HG03066 (cell line): ENCODE measurements at regions not wholly inside any gene's neighbourhood (a gene's known extent, or its start where the extent isn't known, plus 50 kb on each side); places are given as distances from the start of the nearest gene placed in this dataset.

ENCODE experiments used
- ATAC-seq: cut with Tn5 transposase; IDR thresholded peaks from one replicate; pipeline ENCODE4 v1.9.1; 2021; ENCODE audit warnings: low read depth; ENCODE audit not compliant: unreplicated experiment

DNA sequence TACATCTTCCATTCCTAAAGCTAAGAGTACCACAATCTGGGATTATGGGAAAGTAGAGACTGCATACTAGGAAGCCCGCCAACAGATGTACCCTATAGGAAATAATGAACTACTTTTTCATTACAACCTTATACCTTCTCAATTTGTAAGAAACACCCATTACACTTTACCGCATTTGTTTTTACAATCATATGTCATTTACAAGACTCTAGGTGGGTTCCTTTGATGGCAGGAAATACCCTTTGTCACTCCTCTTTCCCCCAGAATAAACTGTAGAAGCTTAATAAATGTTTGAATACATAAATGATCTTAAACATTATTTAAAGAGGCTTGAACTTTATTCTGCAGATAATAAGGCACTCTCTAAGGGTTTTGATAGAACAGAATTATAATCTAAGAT lies 150.1 kb upstream of the TGFBR2 start:
- no peak for ATAC-seq

DNA sequence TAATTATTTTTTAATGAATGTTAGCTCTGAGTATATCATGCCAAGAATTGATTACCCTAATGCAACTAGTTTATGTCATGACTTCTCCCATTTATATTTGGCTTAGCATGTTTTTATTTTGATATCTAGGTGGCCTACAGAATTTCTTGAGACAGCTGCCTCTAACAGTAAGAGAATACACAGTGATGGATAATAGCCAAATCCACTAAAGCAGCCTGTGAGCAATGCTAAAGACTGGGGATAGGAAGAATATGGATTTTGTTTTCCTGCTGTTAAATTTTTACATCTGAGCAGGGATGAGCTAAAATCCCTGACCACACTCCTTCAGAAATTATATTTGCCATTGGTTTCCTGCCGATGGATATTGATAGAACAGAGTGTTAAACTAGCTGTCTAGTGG lies 149.3 kb upstream of the TGFBR2 start:
- ATAC-seq, result no peak

DNA sequence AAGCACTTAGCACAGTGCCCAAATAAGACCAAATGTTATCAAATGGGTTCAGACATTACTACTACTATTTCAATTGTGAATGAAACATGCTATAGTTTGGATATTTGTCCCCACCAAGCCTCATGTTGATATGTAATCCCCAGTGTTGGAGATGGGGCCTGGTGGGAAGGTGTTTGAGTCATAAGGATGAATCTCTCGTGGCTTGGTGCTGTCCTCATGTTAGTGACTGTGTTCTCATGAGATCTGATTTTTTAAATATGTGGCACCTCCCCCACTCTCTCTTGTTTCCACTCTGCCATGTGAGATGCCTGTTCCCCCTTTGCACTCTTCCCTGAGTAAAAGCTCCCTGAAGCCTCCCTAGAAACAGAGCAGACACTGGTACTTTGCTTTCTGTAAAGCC lies 148.7 kb upstream of the TGFBR2 start:
- no peak for ATAC-seq

DNA sequence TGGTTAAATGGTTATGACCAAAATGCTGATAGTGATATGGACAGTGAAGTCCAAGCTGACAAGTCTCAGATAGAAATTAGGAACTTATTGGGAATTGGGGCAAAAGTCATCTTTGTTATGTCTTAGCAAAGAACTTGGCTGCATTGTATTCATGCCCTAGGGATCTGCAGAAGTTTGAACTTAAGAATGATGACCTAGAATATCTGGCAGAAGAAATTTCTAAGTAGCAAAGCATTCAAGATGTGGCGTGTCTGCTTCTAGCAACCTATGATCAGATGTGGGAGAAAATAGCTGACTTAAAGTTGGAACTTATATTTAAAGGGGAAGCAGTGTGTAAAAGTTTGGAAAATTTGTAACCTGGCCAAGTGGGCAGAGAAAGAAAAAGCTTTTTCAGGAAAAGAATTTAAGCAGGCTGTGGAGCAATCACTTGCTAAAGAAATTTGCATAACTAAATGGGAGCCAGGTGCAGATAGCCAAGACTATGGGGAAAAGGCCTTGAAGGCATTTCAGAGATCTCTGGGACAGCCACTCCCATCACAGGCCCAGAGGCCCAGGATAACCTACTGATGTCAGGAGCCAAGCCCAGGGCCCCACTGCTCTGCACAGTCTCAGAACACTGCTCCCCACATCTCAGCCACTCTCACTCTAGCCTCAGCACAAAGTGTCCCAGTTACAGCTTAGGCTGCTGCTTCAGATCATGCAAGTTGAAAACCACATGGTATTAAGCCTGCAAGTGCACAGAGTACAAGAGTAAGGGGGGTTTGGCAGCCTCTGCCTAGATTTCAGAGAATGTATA lies 147.8 kb upstream of the TGFBR2 start:
- ATAC-seq, result no peak

DNA sequence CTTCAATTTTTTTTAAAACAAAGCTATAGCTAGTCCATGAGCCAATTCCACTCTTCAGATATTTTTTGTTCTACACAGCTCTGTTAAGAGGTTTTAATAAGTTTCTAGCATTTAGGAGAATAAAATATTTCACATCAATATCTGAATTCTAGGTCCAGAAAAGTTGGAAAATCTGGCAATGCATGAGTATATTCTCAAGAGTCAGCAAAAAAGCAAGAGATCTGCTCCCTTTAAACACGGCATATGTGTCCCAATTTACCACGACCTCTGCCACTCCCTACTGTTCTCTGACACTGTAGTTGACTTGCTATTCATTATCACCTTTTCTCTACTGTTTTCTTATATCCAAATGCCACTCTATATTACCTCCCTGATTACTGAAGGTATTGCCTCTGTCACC lies 145.1 kb upstream of the TGFBR2 start:
- ATAC-seq, result no peak

DNA sequence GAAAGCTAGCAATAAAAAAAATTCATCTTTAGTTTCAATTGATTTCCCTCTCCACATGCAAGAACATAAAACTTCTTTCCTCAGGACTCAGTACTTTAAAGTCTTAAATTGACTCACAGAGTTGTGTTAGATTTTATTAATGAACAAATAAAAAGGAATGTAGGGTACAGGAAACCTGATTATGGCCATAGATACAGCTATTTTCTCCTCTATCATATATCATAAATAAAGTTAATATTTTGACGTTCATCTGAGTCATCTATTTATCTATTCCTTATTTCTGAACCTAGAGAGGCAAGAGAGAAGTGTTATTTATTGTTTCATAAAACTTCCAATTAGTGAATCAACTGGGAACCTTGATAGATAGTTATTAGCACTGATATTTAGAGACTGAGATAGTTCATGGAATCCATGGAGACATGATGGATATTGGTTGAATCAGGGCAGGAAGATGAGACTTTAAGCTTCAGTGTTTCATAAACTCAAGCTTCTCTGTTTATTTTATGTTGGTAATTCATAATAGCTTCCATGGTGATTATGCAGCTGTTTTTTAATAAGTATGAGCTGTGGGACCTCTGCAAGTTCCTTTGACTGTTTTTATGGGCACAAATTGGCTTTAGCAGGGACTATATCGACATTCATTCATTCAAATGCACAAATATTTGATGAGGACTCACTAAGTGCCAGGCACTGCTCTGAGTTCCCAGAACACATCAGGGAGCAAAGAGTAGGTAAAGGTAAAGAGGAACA lies 143.5 kb upstream of the TGFBR2 start:
- no peak for ATAC-seq

DNA sequence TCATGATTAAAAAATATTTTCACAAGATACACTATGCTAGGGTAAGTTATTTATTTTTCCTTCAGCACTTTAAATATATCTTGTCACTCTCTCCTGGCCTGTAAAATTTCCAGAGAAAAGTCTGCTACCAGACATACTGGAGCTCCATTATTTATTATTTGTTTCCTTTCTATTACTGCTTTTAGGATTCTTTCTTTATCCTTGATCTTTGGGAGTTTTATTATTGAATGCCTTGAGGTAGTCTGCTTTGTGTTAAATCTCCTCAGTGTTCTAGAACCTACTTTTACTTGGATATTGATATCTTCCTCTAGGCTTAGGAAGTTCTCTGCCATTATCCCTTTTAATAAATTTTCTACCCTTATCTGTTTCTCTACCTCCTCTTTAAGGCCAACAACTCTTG lies 142.0 kb upstream of the TGFBR2 start:
- ATAC-seq, result no peak

DNA sequence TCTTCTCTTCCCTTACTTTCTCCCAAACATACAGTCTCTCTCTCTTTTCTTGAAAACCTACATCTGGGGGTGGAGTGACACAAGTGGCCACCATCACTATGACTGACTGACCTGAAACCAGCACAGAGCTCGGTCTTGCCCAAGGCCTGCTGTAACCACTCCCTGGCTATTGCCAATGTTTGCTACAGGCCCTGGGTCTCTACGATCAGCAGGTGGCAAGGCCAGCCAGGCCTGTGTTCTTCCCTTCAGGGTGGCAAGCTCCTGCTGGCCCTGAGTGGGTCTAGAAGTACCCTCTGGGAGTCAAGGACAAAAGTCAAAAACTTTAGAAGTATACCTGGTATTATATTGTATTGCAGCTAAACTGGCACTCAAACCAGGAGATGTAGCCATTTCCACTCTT lies 140.9 kb upstream of the TGFBR2 start:
- ATAC-seq, result no peak

DNA sequence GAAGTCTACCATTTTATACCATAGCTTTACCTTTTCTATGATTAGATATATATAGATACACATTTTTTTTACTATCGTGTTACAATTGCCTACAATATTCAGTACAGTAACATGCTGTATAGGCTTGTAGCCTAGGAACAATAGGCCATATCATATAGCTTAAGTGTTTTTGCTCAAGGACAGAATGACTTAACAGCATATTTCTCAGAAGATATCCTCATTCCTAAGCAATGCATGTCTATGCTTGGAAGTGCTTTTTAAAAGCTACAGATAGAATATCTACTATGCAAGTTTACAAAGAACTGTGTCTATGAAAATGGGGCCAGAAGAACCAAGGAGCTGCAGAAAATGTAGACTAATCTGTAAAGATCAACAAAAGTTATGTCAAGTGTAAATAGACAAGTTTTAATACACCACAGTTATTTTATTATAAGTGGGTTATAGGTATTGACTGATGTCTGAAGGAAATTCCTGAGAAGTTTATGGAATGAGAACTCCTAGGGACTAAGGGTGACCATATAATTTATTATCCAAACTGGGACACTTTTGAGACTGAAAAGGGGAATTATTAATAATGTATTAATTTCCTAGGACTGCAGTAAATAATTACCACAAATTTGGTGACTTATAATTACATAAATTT lies 138.7 kb upstream of the TGFBR2 start:
- ATAC-seq, result no peak

DNA sequence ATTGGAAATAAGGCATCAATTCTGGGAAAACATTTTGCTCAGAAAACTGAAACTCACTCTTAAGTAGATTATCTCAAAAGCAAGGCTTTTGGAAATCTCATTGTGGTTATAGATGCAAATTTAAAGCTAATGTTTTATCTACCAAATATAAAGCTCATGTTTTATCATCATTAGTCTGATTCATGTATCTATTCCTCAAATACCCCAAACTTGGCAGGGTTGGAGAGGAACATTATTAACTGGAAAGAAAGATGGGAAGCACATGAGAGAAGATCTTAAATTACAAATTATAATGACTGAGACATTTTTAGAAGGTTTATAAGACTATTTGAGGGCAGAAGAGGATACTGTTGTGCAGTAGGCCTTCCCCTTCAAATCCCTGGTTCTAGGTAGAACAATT lies 137.3 kb upstream of the TGFBR2 start:
- ATAC-seq, result no peak

DNA sequence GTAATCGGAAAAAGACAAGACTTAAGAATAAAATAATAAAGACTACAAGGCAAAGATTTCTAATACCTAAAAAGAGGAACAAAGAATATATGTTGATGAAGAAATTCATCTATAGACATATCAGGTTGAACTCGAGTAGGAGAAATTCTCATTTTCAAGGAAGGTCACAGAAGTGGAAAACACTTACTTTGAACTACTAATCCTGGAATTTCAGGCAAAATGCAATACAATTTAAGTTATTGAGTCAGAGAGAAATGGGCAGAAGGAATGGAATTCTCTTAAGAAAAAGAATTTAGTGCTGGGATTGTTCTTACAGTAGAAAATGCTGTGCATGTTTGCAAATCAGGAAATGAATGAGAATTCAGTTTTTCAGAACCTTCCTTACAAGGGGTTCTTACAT lies 135.9 kb upstream of the TGFBR2 start:
- no peak for ATAC-seq

DNA sequence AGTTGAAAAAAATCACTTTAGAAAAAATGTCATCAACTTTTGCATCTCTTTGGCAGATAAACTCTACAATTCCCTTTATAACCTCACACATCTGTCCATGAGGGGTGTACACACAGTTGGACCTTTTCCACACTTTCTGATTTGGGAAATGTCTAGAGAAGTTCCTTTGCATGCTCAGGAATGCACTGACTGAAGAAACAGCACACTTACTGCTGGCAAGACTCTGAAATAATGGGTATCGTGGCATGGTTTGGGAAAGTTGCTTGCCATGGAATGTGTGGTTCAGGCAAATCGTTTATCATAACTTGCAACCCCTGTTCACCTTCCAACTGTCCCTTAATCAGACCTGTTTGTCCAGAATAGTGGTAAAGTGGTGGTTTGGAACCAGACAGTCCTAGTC lies 135.3 kb upstream of the TGFBR2 start:
- no peak for ATAC-seq

DNA sequence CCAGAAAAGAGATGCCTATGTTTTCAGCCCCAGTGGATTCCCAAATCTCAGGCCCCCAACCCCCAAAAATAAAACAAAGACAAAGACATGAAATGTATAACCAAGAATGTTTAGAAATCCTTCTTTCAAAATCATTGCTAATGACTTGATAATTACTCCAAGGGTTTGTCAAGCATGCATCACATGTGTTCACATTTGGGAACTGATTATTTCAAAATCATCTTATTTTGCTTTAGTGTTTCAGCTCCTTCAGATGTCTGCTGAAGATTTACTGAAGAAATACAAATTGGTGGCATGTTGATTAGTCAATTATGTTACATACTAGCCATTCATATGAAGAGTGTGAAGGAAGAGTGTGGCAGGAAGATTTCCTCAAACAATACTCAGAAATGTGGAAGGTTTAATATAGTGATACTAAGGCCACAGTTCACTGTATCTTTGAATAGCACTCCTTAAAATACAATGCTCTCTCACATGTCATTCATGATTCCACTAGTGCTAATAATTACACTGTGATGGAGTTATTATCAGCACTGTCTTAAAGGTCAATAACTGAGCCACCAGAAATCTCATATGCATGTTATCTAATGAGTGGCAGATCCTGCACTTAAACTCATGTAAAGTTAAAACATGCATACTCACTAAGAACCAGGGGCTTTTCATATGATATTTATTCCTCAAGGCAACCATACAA lies 134.5 kb upstream of the TGFBR2 start:
- no peak for ATAC-seq

DNA sequence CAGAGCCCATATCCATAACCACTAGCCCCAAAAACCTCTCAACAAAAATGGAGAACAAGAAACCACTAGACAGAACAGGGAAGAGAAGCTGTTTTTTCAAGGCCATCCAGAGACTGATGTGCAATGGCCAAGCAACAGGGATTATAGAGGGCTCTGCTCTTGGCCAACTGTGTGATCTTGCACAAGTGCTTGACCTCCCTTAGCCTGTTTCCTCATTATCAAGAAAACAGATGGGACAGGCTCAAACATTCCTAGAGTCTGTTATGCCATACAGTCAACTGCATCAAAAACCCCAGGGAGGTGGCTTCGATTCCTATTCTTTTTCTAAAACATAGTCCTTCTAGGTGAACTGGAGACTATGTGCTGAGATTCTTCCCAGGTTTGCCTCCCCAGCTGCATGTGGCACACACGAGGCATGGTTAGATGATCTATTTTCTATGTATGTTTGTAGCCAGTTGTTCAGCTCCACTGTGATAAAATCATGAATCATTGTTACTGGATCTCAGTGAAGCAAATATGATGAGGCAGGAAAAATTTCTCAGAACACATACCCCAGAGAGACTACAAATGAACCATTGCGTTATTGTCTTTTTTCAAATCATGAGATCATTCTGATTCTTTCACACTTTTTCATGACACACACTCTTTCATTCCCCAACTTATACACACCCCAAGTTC lies 132.9 kb upstream of the TGFBR2 start:
- no peak for ATAC-seq

DNA sequence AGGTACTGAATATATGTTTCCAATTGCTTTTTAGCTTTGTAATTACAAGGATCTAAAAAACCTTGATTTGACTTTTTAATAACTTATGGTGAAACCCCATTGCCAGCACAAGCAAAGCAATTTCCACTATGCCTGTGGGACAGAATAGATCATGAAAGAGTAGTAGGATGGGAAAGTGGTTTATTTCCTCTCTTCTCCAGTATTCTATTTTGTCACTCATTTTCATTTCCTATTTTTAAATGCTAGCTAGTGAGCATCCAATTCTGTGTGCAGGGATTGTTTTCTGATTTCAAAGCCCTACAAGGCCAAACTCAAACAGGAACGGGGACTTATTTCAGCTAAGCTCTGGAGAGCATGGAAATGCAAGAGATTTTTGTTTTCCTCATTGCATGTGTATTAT lies 132.0 kb upstream of the TGFBR2 start:
- no peak for ATAC-seq

DNA sequence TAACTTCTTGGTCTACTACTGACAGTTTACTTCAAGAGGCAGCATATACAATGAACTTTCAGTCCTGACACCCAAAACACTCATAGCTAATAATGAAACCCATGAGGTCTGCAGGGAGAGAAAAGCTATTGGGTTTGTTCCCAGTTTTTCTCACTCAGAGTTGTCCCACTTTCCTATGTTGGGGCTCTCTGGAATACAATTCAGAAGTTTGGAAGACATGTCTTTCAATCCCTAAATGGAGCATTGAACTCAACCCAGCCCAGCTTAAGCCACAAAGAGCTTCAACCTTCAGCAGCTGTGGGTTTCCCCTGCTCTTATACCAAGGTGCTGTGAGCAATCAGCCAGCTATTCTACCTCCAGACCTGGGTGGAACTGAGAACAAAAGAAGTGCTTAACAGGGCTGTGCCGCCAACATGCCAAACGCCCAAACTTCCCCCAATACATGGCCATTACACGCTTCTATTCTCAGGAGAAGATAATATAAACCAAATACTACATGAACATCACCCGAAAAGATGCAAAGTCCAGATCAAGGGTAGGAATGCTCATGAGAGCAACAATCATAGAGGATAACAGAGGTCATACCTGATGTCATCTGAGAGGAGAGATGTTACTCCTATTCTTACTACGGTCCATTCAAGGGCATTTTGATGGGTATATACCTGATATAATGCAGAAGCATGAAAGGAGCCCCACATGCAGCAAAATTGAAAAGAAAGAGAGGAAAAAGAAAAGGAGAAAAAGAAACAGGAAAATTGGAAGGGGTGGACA lies 131.2 kb upstream of the TGFBR2 start:
- peak; percentile 67 for ATAC-seq

DNA sequence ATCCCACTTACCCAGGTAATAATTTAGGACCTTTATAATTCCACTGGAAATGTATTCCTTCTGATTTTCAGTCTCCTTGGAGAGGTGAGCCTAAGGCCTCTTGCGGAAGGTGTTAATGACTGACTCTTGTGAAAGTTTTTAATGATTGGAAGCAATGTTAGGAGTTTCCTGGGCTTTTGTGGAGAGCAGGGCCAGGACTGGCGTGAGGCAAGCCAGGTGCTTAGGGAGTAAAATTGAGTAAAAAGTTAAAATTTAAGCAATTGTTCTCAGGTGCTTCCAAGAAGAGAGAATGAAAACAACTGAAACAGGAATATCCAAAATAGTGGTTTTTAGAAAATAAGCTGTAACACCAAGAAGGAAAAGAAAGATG lies 130.6 kb upstream of the TGFBR2 start:
- no peak for ATAC-seq

DNA sequence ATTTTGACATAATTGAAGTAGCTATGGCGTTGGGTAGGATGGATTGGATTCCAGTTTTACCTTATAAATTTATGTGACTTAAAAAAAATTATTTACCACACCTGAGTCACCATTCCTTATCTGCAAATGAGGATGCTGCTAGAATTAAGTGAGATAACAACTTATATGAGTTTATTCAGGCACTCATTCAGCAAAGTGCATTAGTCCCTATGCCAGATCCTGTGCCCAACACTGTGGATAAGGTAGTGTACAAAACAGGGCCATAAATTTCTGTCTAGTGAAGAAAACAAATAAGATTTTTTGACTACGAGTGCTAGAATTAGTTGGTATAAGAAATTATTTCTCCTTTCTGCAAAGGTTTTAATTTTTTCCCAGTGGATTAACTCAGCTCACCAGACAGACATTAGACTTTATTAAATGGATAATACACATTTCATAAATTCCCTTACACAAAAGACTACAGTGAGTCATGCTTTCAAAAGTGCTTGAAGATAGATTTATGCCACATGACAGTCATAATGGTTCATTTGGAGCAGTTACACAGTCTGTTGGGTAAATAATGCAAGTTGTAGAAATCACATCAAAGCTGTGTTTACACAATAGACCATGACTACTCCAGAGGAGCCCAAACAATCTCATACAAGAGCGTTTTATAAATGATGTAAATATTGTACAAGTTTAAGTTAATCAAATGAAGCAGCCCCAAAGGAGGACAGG lies 129.9 kb upstream of the TGFBR2 start:
- no peak for ATAC-seq
